A673 (cell line): ENCODE measurements at regions not wholly inside any gene's neighbourhood (a gene's known extent, or its start where the extent isn't known, plus 50 kb on each side); places are given as distances from the start of the nearest gene placed in this dataset.
"Not testable (repeated sequence)": the region's sequence is repeated elsewhere in the genome, so short reads cannot be mapped to it uniquely, and the experiment has no call there.

Experiments
- CTCF ChIP-seq: fragments of 300-800, 200-600 bp; sonication (generic); conservative IDR thresholded peaks from 2 replicates; pipeline ENCODE4 v1.5.1; 2017; ENCODE audit warnings: low read depth, mild to moderate bottlenecking, antibody characterized with exemption, low read length, moderate library complexity, mixed read lengths
- EZH2 ChIP-seq: fragments of 200-600 bp; sonication (generic); IDR thresholded peaks from 2 replicates; pipeline ENCODE4 v1.6.1; 2017; ENCODE audit warnings: borderline replicate concordance, low read depth, mild to moderate bottlenecking, mixed read lengths, antibody characterized with exemption, low read length; ENCODE audit not compliant: poor library complexity, severe bottlenecking

GRCh38 chr14:83898558-83898957, 1631.4 kb upstream of the FLRT2 start:
- TF ChIP-seq CTCF, EZH2: not testable (repeated sequence)
